ENCODE measurements at regions not wholly inside any gene's neighbourhood (a gene's known extent, or its start where the extent isn't known, plus 50 kb on each side); places are given as distances from the start of the nearest gene placed in this dataset.

- no peak for TF ChIP-seq CTCF (conservative IDR thresholded peaks at IDR 0.05 in 1 of 2, IDR thresholded peaks at IDR 0.05 in 1 of 2; ENCODE audit: extremely low read depth in 1 of 2, insufficient read depth in 1 of 2, low read depth in 1 of 2, low read length in 2 of 2)
- TF ChIP-seq EZH2 (IDR thresholded peaks at IDR 0.05; ENCODE audit: borderline replicate concordance, low read length): no peak
These were observed 201.2 kb upstream of the DDHD1 start for GRCh38 chr14:53354336-53354735.
